Neural cell (in vitro differentiated cells): ENCODE measurements at regions not wholly inside any gene's neighbourhood (a gene's known extent, or its start where the extent isn't known, plus 50 kb on each side); places are given as distances from the start of the nearest gene placed in this dataset.

Experiments
- EP300 ChIP-seq: fragments of 450-650 bp; conservative IDR thresholded peaks from 2 replicates; pipeline ENCODE4 v1.6.1; 2014; ENCODE audit warnings: antibody characterized with exemption, mild to moderate bottlenecking, moderate library complexity; ENCODE audit not compliant: poor library complexity, severe bottlenecking
- EZH2 ChIP-seq: fragments of 200-600, 300-800 bp; shearing (Covaris generic), sonication (generic); IDR thresholded peaks from 2 replicates; pipeline ENCODE4 v1.6.1; 2014; ENCODE audit warnings: antibody characterized with exemption, low read length, borderline replicate concordance, mild to moderate bottlenecking; ENCODE audit not compliant: insufficient read depth, poor library complexity, severe bottlenecking
- MXI1 ChIP-seq: fragments of 450-650 bp; conservative IDR thresholded peaks from 2 replicates; pipeline ENCODE4 v1.6.1; 2014; ENCODE audit warnings: antibody characterized with exemption, mild to moderate bottlenecking; ENCODE audit not compliant: poor library complexity, severe bottlenecking
- POLR2AphosphoS5 ChIP-seq: IDR thresholded peaks from 2 replicates; pipeline ENCODE4 v1.6.1; 2012
- RAD21 ChIP-seq: fragments of 450-650 bp; conservative IDR thresholded peaks from 2 replicates; pipeline ENCODE4 v1.6.1; 2014; ENCODE audit warnings: antibody characterized with exemption, mild to moderate bottlenecking, moderate library complexity
- TAF1 ChIP-seq: IDR thresholded peaks from 2 replicates; pipeline ENCODE4 v1.6.1; 2012; ENCODE audit warnings: low read depth
- TF ChIP-seq, protein P1 (sequence below): fragments of 450-650 bp; IDR thresholded peaks from 2 replicates; pipeline ENCODE4 v1.5.1; 2014; ENCODE audit warnings: antibody characterized with exemption, mild to moderate bottlenecking, moderate library complexity; ENCODE audit not compliant: poor library complexity, severe bottlenecking
- TF ChIP-seq, protein P2 (sequence below): IDR thresholded peaks from 2 replicates; pipeline ENCODE4 v1.6.1; 2012; ENCODE audit warnings: borderline replicate concordance

DNA sequence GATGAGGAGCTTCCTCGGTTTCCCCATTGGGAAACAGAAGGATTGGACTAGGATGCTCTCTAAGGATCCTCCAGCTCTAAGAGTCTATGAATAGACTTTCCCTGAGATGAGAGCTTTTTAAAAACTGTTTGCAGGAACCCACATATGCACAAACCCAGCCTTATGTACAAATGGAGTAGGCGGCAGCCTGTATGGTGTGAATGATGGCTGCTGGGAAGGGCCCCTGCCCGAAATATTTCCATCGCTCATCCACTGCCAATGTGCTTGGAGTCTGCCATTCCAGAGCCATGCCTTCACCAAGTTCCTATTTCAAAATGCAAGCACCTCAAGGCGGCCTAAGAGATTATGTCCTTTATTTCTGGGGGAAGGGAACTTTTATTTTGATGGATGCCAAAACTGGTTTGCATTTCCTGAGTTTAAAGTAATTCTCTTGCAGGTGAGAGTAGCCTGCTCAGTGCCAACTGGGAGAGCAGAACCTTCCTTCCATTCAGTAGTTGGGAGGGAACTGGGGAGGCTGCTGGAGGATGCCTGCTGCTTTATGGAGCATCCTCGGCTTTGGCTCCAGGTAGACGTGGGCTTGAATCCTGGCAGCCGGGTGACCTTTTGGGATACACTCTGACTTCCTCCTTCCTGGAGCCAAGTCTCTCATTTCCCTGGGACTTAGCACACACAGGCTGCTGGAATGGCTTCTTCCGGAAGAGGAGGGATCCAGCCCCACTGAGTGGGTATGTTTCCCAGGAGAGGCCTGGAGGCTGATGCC, 165.9 kb downstream of the ACTL8 start:
- TF ChIP-seq, protein P1, sequence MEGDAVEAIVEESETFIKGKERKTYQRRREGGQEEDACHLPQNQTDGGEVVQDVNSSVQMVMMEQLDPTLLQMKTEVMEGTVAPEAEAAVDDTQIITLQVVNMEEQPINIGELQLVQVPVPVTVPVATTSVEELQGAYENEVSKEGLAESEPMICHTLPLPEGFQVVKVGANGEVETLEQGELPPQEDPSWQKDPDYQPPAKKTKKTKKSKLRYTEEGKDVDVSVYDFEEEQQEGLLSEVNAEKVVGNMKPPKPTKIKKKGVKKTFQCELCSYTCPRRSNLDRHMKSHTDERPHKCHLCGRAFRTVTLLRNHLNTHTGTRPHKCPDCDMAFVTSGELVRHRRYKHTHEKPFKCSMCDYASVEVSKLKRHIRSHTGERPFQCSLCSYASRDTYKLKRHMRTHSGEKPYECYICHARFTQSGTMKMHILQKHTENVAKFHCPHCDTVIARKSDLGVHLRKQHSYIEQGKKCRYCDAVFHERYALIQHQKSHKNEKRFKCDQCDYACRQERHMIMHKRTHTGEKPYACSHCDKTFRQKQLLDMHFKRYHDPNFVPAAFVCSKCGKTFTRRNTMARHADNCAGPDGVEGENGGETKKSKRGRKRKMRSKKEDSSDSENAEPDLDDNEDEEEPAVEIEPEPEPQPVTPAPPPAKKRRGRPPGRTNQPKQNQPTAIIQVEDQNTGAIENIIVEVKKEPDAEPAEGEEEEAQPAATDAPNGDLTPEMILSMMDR = no peak
- no peak for TF ChIP-seq MXI1
- no peak for TF ChIP-seq EZH2
- TF ChIP-seq EP300 = no peak
- TF ChIP-seq RAD21 = no peak
- TF ChIP-seq POLR2AphosphoS5 = no peak
- TF ChIP-seq, protein P2, sequence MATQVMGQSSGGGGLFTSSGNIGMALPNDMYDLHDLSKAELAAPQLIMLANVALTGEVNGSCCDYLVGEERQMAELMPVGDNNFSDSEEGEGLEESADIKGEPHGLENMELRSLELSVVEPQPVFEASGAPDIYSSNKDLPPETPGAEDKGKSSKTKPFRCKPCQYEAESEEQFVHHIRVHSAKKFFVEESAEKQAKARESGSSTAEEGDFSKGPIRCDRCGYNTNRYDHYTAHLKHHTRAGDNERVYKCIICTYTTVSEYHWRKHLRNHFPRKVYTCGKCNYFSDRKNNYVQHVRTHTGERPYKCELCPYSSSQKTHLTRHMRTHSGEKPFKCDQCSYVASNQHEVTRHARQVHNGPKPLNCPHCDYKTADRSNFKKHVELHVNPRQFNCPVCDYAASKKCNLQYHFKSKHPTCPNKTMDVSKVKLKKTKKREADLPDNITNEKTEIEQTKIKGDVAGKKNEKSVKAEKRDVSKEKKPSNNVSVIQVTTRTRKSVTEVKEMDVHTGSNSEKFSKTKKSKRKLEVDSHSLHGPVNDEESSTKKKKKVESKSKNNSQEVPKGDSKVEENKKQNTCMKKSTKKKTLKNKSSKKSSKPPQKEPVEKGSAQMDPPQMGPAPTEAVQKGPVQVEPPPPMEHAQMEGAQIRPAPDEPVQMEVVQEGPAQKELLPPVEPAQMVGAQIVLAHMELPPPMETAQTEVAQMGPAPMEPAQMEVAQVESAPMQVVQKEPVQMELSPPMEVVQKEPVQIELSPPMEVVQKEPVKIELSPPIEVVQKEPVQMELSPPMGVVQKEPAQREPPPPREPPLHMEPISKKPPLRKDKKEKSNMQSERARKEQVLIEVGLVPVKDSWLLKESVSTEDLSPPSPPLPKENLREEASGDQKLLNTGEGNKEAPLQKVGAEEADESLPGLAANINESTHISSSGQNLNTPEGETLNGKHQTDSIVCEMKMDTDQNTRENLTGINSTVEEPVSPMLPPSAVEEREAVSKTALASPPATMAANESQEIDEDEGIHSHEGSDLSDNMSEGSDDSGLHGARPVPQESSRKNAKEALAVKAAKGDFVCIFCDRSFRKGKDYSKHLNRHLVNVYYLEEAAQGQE = no peak
- no peak for TF ChIP-seq TAF1
